CD1c-positive myeloid dendritic cell (primary cell): ENCODE measurements at regions not wholly inside any gene's neighbourhood (a gene's known extent, or its start where the extent isn't known, plus 50 kb on each side); places are given as distances from the start of the nearest gene placed in this dataset.
A peak's percentile ranks its signal among the peaks of the same experiment; 100 is the strongest.
"Not testable (repeated sequence)": the region's sequence is repeated elsewhere in the genome, so short reads cannot be mapped to it uniquely, and the experiment has no call there.

Experiments used
- DNase-seq: peaks from one replicate; pipeline ENCODE4 v3.0.0-alpha.2; 2016; ENCODE audit errors: extremely low spot score

DNA sequence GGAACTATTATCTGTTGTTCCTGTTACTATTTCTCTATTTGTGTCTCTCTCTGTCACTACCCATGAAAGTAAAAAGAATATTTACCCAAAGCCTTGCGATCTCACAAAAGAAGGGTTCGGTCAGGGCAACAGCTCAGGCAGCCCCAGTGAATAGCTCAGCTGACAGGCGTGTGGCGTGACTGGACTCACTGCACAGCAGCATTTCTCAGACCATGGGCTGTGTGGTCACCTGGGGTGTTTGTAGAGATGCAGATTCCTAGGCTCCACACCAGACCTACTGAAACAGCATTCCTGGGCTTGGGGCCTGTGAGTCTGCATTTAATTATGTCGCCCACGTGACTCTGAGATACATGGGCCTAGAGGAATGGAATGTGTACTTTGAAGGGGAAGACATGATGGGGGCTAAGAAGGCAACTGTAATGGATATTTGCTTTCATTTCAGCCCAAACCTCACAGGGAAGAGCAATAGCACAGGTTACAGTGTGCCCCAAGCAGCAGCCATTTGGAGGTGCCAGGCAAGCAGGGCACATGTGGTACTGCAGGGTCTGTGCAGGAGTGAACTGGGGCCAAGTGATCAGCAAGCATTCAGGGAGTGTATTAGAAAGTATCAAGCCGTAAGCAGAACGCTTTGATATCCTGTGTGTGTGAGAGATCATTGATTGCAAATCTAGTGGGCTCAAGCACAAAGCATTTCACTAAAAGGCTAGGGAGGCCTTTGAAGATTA lies 90.4 kb upstream of the RBMS1 start:
- no peak for DNase-seq

DNA sequence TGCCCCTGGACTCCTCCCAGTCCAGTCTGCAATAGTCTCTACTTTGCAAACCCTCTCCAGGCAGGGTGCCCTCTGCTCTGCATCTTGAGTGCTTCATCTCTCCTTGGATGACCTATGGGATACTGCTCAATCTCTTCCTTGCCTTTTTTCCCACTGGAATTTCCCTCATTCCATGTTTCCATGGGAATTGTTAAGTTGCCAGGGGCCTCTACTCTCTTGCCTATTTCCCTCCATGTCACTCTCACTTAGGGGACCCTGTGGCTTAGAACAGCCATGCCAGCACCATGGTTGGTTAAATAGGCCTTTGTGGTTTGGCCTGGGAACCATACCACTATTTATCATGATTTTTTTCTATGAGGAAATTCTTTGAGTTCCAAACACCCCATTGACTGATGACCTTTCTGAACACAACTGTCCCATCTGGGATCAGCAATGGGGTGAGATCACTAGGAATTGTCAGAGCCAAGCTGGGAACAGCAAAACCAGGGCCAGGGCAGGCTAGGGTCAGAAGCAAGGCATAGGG lies 91.4 kb upstream of the RBMS1 start:
- DNase-seq, result no peak

DNA sequence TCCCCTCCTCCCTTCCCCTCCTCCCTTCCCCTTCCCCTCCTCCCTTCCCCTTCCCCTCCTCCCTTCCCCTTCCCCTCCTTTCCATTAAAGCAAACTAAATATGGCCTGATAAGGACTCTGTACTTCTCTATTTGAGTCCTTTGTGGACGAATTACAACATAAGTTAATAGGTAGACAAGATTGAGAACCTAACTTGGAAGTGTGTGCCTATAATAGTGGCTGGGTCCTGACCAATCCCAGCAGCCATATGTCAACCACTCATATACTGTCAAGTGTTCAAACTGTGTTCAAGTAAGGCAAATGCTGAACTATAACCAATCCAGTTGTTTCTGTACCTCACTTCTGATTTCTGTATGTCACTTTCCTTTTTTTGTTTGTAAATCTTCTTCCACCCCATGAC lies 97.1 kb upstream of the RBMS1 start:
- peak; percentile 6 for DNase-seq

DNA sequence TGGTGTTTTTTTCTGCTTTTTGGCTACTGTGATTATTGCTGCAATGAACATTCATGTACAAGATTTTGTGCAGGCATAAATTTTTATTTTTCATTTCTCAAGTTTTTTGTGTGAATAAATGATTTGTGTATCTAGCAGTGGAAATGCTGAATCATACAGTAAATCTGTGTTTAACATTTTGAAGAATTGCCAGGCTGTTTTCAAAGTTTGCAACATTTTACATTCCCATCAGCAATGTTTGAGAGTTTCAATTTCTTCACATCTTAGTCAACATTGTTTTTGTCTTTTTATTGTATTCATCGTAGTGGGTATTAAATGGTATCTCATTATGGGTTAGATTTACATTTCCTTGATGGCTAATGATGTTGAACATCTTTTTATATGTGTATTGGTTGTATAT lies 98.8 kb upstream of the RBMS1 start:
- DNase-seq, result no peak

DNA sequence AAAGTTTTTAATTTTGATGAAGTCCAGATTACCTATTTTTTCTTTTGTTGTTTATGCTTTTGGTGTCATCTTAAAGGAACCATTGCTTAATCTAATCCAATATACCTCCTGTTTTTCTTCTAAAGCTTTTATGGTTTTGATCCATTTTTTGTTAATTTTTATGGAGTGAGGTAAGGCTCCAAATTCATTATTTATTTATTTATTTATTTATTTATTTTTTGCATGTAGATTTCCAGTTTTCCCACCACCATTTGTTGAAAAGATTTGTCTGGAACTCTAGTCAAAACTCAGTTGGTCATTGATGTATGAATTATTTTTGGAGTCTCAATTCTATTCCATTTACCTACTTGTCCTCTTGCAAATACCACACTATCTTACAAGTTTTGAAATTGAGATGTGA lies 99.4 kb upstream of the RBMS1 start:
- DNase-seq, result no peak

DNA sequence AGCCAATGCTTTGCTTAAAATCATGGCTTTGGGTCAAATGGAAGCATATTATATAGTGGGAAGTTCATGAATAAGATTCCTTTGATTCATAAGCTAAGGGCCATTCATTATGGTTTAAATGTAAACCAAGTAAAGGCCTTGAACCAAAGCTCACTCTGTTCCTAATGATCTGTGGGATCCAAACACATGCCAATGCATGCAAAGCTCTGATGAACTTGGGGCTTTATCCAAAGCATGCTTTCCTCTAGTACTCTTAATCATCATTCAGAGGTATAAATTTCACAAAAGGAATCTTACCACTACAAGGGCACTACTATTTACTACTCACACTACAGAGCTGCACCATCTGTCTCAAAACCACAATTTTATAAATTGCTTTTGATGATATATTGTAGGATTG lies 102.8 kb upstream of the RBMS1 start:
- no peak for DNase-seq

DNA sequence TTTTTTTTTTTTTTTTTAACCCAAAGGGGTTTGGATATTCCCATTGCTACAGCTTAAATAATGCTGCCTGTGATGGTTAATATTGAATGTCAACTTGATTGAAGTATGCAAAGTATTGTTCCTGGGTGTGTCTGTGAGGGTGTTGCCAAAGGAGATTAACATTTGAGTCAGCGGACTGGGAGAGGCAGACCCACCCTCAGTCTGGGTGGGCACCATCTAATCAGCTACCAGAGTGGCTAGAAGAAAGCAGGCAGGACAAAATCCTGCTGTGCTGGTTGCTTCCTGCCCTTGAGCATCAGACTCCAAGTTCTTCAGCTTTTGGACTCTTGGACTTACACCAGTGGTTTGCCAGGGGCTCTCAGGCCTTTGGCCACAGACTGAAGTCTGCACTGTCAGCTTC lies 106.8 kb upstream of the RBMS1 start:
- DNase-seq, result not testable (repeated sequence)

DNA sequence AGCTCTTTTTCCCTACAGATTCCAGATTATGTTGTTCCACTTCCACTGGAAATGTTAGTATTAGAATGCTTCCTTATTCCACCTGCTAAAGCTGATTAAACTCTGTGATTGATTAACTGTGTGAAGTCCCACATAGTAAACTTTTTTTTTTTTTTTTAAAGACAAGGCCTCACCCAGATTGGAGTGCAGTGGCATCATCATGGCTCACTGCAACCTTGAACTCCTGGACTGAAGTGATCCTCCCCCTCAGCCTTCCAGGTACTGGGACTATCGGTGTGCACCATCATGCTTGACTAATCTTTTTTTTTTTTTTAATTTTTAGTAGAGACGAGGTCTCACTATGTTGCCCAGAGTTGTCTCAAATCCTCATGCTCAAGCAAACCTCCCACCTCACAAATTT lies 108.5 kb upstream of the RBMS1 start:
- no peak for DNase-seq

DNA sequence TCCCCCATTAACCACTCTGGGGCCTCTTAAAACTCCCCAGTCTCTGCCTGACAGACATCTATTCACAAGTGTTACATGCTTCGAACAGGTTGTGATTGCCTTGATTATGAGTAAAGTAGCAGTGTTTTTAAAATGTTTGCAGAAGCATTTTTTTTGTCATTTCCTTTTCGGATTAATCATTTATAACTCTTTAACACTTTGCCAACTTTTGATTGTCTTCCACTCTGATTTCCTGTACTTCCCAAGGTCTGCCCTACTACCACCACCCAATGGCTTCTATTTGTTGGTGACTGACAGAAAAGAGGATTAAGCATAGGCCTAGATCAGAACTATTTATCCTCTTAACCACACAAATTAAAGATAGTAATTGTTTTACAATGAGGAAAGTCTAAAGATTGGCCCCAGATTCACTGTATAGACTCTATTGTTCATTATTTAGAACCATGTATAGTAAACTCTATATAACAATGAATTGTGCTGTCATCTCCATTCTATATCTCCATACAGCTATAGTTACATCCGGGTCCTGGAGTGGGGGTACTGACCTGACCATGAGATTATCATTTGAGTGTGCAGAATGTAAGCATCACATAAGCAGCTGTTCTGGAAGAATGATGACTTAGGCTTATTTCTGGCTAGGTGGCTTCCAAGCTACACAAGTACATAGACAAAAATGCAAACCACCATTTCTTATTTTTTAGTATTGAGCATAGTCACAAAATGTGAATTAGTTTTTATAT lies 110.3 kb upstream of the RBMS1 start:
- DNase-seq, result no peak

DNA sequence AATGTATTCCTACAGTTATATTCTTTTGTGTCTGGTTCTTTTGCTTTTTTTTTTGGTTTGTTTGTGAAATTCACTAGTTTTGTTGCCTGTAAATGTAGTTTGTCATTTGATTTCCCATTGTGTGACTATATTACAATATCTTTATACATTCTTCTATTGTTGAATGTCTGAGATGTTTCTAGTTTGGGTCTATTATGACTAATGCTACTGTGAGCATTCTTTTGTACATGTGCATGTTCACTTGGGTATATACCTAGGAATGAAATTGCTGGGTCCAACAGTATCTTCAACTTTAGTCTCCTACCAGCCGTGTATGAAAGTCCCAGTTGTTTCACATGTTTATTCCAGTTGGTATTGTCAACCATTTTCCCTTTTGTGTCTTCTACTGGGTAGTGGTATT lies 112.7 kb upstream of the RBMS1 start:
- no peak for DNase-seq

DNA sequence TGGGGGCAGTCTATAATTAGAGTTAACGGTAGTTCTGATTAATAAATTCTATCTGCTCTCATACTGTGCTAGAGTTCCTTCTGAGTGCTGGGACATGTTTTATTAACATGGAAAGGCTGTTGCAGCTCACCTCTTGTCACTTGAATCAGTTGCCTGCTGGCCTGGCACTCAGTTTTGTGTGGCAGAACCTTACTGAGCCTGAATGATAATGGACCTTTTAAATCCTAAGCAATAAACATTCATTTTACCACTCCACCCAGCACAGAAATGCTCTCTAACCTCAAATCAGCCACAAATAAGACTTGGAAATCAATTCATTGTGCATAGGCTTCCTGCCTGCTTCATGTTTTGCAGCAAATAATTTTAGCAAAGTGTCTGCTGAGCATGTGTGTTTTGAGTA lies 115.0 kb upstream of the RBMS1 start:
- DNase-seq, result no peak

DNA sequence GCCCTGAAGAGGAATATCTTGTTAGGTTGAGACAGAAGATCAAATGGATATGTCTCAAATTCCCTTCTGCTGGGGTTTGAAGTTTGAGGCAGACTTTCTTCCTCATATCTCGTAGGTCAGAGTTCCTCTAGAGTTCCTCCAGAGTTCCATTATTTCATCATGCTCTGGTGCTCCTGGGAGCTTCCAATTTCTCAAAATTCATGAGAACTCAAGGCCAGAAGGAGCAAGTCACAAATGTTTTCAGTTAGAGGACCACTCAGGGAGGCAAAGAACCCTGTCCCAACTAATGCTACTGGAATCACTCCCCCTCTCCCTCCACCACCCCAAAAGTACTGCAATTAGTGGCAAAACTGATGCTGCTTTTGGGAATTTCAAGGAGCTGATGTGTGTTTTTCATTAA lies 115.7 kb upstream of the RBMS1 start:
- peak; percentile 20 for DNase-seq

DNA sequence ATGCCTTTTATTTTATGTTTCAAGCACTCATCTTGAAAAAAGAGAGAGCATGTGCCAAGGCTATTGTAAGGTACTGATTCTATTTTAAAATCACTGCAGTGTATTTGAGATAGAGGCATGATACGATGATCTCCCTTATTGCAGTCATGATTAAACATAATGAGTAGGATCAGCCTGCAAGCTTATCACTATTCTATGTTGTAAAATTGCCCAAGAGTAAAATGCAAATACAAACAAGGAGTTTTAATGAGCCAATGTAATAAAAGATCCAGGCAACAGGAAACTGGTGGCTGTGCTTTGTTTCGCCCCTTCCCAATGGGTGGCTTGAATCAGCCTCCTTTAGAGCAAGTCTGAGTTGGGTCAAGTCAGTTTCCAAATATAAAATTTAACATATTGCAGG lies 116.4 kb upstream of the RBMS1 start:
- no peak for DNase-seq

DNA sequence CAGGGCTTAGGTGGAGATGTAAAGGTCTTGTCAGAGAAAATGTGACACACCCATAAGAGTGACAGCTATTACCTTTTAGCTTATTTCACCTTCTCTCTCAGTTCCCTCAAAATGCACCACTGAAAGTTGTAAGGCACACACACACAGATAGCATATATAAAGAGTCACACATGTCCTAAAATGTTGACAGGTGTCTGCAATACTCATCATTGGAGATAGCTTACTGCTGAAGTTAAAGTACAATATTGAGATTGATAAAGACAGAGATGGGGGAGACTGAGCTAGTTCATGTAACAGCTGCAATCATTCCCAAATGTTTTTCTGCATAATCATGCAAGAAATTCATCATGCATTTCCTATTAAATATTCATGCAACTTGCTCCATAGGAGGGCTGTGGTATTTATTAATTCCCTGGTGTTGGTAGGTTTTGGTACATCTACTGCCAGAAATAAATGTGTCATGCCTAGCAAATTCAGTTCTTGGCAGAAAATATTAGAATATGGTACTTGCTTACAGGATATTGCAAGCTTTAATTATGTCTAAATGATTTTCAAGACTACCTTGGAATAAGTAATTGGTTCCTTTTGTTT lies 118.8 kb upstream of the RBMS1 start:
- DNase-seq, result no peak

DNA sequence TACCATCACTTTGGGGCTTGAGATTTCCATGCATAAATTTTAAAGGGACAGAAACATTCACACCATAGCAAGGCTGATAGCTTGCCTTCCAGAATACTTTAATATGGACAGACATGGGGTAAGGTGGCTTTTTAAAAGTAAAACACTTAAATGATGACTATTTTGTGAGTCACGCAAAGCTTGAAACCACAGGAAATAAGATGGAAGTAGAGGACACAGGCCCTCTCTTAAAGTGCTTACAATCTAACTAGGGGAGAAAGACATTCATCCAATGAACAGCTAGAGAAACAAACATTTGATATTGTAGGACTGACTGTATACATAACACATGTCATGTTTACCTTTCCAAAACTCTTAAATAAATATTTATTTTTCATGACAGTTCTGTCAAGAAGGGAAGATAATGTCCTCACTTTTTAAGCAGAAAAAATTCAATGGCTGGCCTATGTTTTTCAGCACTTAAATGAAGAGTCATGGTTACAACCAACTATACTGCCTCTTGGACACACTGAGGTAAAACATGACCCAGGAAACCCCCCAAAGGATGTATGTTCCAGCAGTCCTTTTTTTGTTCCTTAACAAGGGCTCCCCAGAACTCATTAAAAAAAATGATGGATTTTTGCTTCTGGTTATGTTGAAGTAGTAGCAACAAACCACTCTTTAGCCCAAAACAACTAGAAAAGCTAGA lies 120.0 kb upstream of the RBMS1 start:
- DNase-seq, result no peak

DNA sequence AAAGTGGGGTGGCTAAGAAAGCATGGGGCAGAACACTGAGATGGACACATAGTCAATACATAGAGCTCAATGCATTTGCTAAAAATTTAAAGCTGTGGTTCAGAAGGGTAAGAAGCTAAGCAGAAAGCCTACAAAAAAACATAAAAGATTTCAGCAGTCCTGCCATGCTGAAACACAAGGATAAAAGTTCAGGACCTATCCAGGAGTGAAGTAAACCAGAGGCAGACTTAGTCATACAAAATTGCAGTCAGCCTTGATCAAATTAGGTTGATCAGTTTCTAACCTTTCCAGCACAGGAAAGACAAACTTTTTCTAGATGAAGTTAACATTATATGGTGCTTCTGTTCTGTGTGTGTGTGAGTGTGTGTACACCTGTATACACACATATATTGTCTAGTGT lies 120.8 kb upstream of the RBMS1 start:
- no peak for DNase-seq

DNA sequence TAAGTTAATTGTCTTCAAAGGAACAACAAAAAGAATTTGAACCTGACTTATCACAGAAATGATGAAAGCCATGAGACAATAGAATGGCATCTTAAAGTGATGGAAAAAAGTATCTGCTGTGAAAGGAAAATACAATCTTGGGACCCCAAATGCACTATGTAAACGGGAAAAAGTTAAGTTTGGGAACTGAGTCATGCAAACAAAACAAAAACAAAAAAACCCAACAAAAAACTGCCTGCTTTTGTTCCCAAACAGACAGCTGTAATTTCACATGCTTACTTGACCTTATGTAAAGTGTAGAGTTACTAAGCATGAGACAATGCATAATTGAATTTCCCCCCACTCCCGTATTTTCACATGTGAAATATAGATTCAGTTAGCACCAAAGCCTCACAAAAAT lies 122.1 kb upstream of the RBMS1 start:
- DNase-seq, result no peak

DNA sequence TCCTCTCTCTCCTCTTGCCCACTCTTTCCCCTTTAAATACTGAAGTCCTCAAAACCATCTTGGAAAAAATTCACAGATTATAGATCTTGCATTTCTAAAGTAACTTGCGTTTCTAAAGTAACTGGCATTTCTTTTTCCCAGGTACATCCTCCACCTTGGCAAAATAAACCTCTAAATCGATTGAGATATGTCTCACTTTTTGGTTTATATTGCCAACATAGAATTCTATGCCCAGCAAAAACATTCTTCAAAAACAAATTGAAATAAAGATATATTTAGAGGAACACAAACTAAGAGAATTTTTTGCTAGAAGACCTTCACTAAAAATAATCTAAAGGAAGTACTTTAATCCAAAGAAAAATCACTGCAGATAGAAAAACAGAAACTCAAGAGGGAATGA lies 122.5 kb upstream of the RBMS1 start:
- DNase-seq, result no peak

DNA sequence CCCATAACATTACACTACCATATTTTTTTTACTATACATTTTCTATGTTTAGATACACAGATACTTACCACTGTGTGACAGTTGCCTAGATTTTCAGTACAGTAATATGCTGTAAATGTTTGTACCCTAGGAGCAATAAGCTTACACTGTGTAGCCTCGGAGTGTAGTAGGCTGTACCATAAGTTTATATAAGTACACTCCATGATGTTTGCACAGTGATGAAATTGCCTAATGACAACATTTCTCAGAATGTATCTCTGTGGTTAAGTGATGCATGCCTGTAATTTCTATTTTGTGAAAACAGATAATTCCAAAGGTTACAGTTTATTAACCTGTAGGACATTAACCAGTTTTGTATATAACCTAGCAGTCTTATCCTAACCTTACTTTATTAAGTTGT lies 128.1 kb upstream of the RBMS1 start:
- no peak for DNase-seq

DNA sequence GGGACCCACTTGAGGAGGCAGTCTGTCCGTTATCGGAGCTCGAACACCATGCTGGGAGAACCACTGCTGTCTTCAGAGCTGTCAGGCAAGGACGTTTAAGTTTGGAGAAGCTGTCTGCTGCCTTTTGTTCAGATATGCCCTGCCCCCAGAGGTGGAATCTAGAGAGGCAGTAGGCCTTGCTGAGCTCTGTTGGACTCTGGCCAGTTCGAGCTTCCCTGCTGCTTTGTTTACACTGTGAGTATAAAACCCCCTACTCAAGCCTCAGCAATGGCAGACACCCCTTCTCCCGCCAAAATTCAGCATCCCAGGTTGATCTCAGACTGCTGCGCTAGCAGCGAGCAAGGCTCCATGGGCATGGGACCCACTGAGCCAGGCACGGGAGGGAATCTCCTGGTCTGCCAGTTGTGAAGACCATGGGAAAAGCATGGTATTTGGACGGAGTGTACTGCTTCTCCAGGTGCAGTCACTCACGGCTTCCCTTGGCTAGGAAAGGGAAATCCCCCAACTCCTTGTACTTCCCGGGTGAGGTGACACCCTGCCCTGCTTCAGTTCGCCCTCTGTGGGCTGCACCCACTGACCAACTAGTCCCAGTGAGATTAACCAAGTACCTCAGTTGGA lies 134.5 kb upstream of the RBMS1 start:
- DNase-seq, result not testable (repeated sequence)

DNA sequence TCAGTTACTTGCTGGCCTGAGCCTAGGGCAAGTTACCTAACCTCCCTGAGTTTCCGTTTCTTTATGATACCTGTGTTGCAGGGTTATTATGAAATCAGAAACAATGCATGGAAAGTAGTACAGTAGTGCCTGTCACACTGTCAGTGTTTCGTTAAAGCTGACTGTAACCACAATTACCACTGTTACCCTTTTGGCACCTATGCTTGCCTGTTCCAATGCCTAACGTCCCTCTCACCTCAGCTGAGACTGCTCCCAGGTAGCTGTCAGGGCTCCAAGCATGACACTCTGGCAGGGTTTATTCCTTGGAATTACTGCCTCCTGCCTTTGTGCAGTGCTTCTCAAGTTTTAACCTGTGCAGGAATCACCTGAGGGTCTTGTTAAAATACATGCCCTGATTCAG lies 135.2 kb upstream of the RBMS1 start:
- no peak for DNase-seq
